ENCODE measurements at regions not wholly inside any gene's neighbourhood (a gene's known extent, or its start where the extent isn't known, plus 50 kb on each side); places are given as distances from the start of the nearest gene placed in this dataset.

DNA sequence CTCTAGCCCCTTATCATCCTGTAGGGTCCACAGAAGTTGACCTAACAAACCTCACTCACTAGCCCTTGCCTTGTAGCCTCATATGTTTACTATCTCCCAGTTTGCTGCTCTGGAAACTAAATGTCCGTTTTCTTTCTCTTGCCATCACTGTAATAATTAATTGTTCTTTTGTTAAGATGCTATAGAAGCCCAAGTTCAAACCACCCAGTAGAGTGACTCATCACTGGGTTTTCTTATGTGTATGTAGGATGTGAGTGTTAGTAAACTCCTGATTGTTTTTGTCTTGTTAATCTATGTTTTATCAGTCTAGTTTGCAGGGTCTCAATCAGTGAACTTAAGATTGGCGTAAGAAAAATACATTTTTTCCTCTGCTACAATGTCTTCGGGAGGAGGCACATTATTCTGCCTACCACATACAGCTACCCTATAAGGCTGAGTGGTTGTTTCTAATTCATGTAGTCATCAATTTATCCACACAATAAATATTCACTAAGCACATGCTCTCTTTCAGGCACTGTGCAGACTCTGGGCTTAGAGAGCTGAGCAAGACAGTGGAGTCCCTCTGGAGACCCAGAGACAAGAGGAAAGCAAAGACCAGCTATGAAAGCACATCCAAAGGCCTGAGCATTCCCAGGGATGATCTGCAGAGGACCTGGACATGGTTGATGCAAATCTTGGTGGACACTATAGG lies 474.1 kb upstream of the AKR1E2 start:
- no peaks in the 10 kb centered on the region for H3K9me3 ChIP-seq (ENCODE audit: control insufficient read depth, low read length)
- no peak overlapping the region for H3K4me3 ChIP-seq (ENCODE audit: low read length)
- no peaks in the 10 kb centered on the region for H3K4me1 ChIP-seq (ENCODE audit: control insufficient read depth, insufficient read depth, low read length)
- no peaks in the 10 kb centered on the region for H3K27me3 ChIP-seq (ENCODE audit: control insufficient read depth, insufficient read depth, low read length)
- no peaks in the 10 kb centered on the region for H3K36me3 ChIP-seq (ENCODE audit: control insufficient read depth, insufficient read depth, low read length)
- H3K9ac ChIP-seq (ENCODE audit: low read length), result no peak overlapping the region

GRCh38 chr10:4347397-4347796 lies 478.6 kb upstream of the AKR1E2 start:
- Histone ChIP-seq H3K9me3 (ENCODE audit: control insufficient read depth, low read length) (no peaks in the 10 kb centered on the region), H3K36me3 (ENCODE audit: control insufficient read depth, insufficient read depth, low read length) (no peaks in the 10 kb centered on the region), H3K9ac (ENCODE audit: low read length) (no peak overlapping the region), H3K27me3 (ENCODE audit: control insufficient read depth, insufficient read depth, low read length) (no peaks in the 10 kb centered on the region), H3K4me3 (ENCODE audit: low read length) (no peak overlapping the region), H3K4me1 (ENCODE audit: control insufficient read depth, insufficient read depth, low read length) (no peaks in the 10 kb centered on the region)

GRCh38 chr10:4345877-4346646 lies 479.9 kb upstream of the AKR1E2 start:
- no peaks in the 10 kb centered on the region for H3K9me3 ChIP-seq (ENCODE audit: control insufficient read depth, low read length)
- no peaks in the 10 kb centered on the region for H3K36me3 ChIP-seq (ENCODE audit: control insufficient read depth, insufficient read depth, low read length)
- H3K27me3 ChIP-seq (ENCODE audit: control insufficient read depth, insufficient read depth, low read length), result no peaks in the 10 kb centered on the region
- no peaks in the 10 kb centered on the region for H3K4me1 ChIP-seq (ENCODE audit: control insufficient read depth, insufficient read depth, low read length)
- H3K9ac ChIP-seq (ENCODE audit: low read length), result no peak overlapping the region
- no peak overlapping the region for H3K4me3 ChIP-seq (ENCODE audit: low read length)

GRCh38 chr10:4344492-4344994 lies 481.5 kb upstream of the AKR1E2 start:
- Histone ChIP-seq H3K4me1 (ENCODE audit: control insufficient read depth, insufficient read depth, low read length) (no peaks in the 10 kb centered on the region), H3K9me3 (ENCODE audit: control insufficient read depth, low read length) (no peaks in the 10 kb centered on the region), H3K9ac (ENCODE audit: low read length) (no peak overlapping the region), H3K36me3 (ENCODE audit: control insufficient read depth, insufficient read depth, low read length) (no peaks in the 10 kb centered on the region), H3K27me3 (ENCODE audit: control insufficient read depth, insufficient read depth, low read length) (no peaks in the 10 kb centered on the region), H3K4me3 (ENCODE audit: low read length) (no peak overlapping the region)

DNA sequence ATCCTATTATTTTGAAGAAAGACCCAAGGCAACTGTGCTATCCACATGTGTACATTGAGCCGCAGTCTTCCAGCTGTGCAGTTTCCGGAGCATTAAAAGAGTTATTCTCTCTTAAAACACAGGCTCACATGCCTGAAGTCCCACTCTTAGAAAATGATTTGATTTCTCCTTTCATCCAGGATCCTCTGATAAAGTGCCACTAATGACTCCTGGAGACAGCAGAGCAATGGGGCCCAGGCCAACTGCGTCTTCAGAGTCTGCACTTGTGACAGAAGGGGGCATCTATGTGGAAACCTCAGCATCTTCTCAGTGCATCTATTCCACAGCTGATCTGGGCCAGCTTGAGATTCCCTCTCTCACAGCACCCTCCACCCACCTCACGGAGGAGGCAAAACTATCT lies 482.1 kb upstream of the AKR1E2 start:
- H3K36me3 ChIP-seq (ENCODE audit: control insufficient read depth, insufficient read depth, low read length), result no peaks in the 10 kb centered on the region
- H3K27me3 ChIP-seq (ENCODE audit: control insufficient read depth, insufficient read depth, low read length), result no peaks in the 10 kb centered on the region
- no peak overlapping the region for H3K4me3 ChIP-seq (ENCODE audit: low read length)
- H3K4me1 ChIP-seq (ENCODE audit: control insufficient read depth, insufficient read depth, low read length), result no peaks in the 10 kb centered on the region
- H3K9ac ChIP-seq (ENCODE audit: low read length), result no peak overlapping the region
- no peaks in the 10 kb centered on the region for H3K9me3 ChIP-seq (ENCODE audit: control insufficient read depth, low read length)

- Histone ChIP-seq H3K36me3 (ENCODE audit: control insufficient read depth, insufficient read depth, low read length) (no peaks in the 10 kb centered on the region), H3K9me3 (ENCODE audit: control insufficient read depth, low read length) (no peaks in the 10 kb centered on the region), H3K27me3 (ENCODE audit: control insufficient read depth, insufficient read depth, low read length) (no peaks in the 10 kb centered on the region), H3K9ac (ENCODE audit: low read length) (no peak overlapping the region), H3K4me3 (ENCODE audit: low read length) (no peak overlapping the region), H3K4me1 (ENCODE audit: control insufficient read depth, insufficient read depth, low read length) (no peaks in the 10 kb centered on the region)
Observed at GRCh38 chr10:4343091-4343490, 482.9 kb upstream of the AKR1E2 start.

DNA sequence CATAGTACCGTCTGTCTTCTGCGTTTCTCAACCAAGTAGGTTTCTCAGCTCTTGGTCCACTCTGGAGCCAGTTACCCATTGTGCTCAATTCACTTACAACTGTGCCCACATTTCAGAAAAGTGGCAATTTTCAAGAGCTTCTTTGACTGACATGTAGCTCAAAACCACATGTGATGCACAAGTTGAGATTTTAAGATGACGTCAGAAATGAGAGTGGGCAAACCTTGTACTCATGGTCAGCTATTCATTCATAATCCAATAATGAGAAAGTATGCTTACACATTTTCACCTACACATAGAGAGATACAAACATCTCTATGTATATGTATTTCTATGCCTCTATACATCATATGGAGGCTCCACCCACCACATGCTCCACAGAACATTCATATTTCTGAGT lies 487.2 kb upstream of the AKR1E2 start:
- no peaks in the 10 kb centered on the region for H3K36me3 ChIP-seq (ENCODE audit: control insufficient read depth, insufficient read depth, low read length)
- no peaks in the 10 kb centered on the region for H3K9me3 ChIP-seq (ENCODE audit: control insufficient read depth, low read length)

DNA sequence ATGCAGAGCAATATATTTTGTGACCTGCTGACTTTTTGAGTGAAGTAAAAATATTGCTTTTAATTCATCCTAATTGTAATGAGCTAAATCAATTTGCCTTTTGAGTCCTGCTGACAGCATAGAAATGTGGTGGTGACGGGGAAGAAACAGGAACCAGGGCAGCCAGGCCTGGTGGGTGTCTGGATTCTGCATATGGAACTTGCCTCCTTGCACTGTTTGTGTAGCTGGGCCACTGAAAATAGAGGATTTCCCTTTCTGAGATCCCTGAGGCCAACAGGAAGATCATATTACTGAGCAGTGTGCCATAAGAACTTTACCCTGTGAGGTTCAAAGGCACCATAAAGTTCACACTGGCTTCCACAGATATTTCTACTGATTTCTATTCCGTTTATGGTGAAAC lies 488.4 kb upstream of the AKR1E2 start:
- Histone ChIP-seq H3K9ac (ENCODE audit: low read length) (no peak overlapping the region), H3K4me3 (ENCODE audit: low read length) (no peak overlapping the region), H3K4me1 (ENCODE audit: control insufficient read depth, insufficient read depth, low read length) (no peaks in the 10 kb centered on the region), H3K9me3 (ENCODE audit: control insufficient read depth, low read length) (no peaks in the 10 kb centered on the region), H3K27me3 (ENCODE audit: control insufficient read depth, insufficient read depth, low read length) (no peaks in the 10 kb centered on the region), H3K36me3 (ENCODE audit: control insufficient read depth, insufficient read depth, low read length) (no peaks in the 10 kb centered on the region)

More for the DNA sequence above, 487.2 kb upstream of the AKR1E2 start:
- Histone ChIP-seq H3K4me3 (ENCODE audit: low read length) (no peak overlapping the region), H3K9ac (ENCODE audit: low read length) (no peak overlapping the region), H3K4me1 (ENCODE audit: control insufficient read depth, insufficient read depth, low read length) (no peaks in the 10 kb centered on the region), H3K27me3 (ENCODE audit: control insufficient read depth, insufficient read depth, low read length) (no peaks in the 10 kb centered on the region)

GRCh38 chr10:4334871-4335270 lies 491.1 kb upstream of the AKR1E2 start:
- Histone ChIP-seq H3K9ac (ENCODE audit: low read length) (no peak overlapping the region), H3K9me3 (ENCODE audit: control insufficient read depth, low read length) (no peaks in the 10 kb centered on the region), H3K4me3 (ENCODE audit: low read length) (no peak overlapping the region), H3K27me3 (ENCODE audit: control insufficient read depth, insufficient read depth, low read length) (no peaks in the 10 kb centered on the region), H3K36me3 (ENCODE audit: control insufficient read depth, insufficient read depth, low read length) (no peaks in the 10 kb centered on the region), H3K4me1 (ENCODE audit: control insufficient read depth, insufficient read depth, low read length) (no peaks in the 10 kb centered on the region)

DNA sequence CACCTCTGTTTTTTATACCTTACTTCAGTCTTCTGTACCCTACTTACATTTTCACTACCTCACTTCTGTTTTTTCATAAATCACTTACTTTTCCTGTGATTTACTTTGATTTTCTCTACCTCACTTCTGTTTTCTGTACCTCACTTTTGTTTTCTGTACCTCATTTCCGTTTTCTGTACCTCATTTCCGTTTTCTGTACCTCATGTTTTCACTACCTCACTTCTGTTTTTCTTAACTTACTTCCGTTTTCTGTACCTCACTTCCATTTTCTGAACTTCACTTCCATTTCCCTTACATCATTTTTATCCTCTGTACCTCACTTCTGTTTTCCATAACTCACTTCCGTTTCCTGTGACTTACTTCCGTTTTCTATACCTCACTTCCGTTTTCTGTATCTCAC lies 492.0 kb upstream of the AKR1E2 start:
- Histone ChIP-seq H3K36me3 (ENCODE audit: control insufficient read depth, insufficient read depth, low read length) (no peaks in the 10 kb centered on the region), H3K9ac (ENCODE audit: low read length) (no peak overlapping the region), H3K9me3 (ENCODE audit: control insufficient read depth, low read length) (no peaks in the 10 kb centered on the region), H3K4me1 (ENCODE audit: control insufficient read depth, insufficient read depth, low read length) (no peaks in the 10 kb centered on the region), H3K27me3 (ENCODE audit: control insufficient read depth, insufficient read depth, low read length) (no peaks in the 10 kb centered on the region), H3K4me3 (ENCODE audit: low read length) (no peak overlapping the region)

GRCh38 chr10:4333459-4333894 lies 492.5 kb upstream of the AKR1E2 start:
- no peak overlapping the region for H3K9ac ChIP-seq (ENCODE audit: low read length)
- no peaks in the 10 kb centered on the region for H3K9me3 ChIP-seq (ENCODE audit: control insufficient read depth, low read length)
- H3K36me3 ChIP-seq (ENCODE audit: control insufficient read depth, insufficient read depth, low read length), result no peaks in the 10 kb centered on the region
- no peak overlapping the region for H3K4me3 ChIP-seq (ENCODE audit: low read length)
- H3K4me1 ChIP-seq (ENCODE audit: control insufficient read depth, insufficient read depth, low read length), result no peaks in the 10 kb centered on the region
- no peaks in the 10 kb centered on the region for H3K27me3 ChIP-seq (ENCODE audit: control insufficient read depth, insufficient read depth, low read length)

- Histone ChIP-seq H3K4me3 (ENCODE audit: low read length) (no peak overlapping the region), H3K9me3 (ENCODE audit: control insufficient read depth, low read length) (no peaks in the 10 kb centered on the region), H3K36me3 (ENCODE audit: control insufficient read depth, insufficient read depth, low read length) (no peaks in the 10 kb centered on the region), H3K27me3 (ENCODE audit: control insufficient read depth, insufficient read depth, low read length) (no peaks in the 10 kb centered on the region), H3K9ac (ENCODE audit: low read length) (no peak overlapping the region), H3K4me1 (ENCODE audit: control insufficient read depth, insufficient read depth, low read length) (no peaks in the 10 kb centered on the region)
Observed at GRCh38 chr10:4332764-4333458, 493.1 kb upstream of the AKR1E2 start.
